Activated CD8-positive, alpha-beta T cell treated with anti-CD3 and anti-CD28 coated beads for 36 hours (primary cell): ENCODE measurements at regions not wholly inside any gene's neighbourhood (a gene's known extent, or its start where the extent isn't known, plus 50 kb on each side); places are given as distances from the start of the nearest gene placed in this dataset.

ENCODE experiments used
- ATAC-seq: fragments of 200-7000 bp; cut with Tn5 transposase; one replicate; pipeline ENCODE4 v1.10.0; 2021; ENCODE audit warnings: mild to moderate bottlenecking, moderate library complexity
- CTCF ChIA-PET: fragments of 350-600 bp; sonication (Branson Sonifier 250); formaldehyde crosslinking; loops from one replicate; lab custom pipeline; 2021; ENCODE audit warnings: antibody characterized with exemption; lab: Charles Lee
- POLR2A ChIA-PET: fragments of 350-600 bp; sonication (Branson Sonifier 250); formaldehyde crosslinking; loops from one replicate; lab custom pipeline; 2021; ENCODE audit warnings: antibody characterized with exemption; lab: Charles Lee
- DNase-seq: peaks from one replicate; pipeline ENCODE4 v3.0.0-alpha.2; 2020
- H3K27ac Mint-ChIP-seq: one replicate; pipeline ENCODE4 v1.8.0; 2021; ENCODE audit warnings: mild to moderate bottlenecking, mixed read lengths
- H3K27me3 Mint-ChIP-seq: one replicate; pipeline ENCODE4 v1.8.0; 2021; ENCODE audit warnings: mixed read lengths
- H3K36me3 Mint-ChIP-seq: one replicate; pipeline ENCODE4 v1.8.0; 2021; ENCODE audit warnings: low read depth, mixed read lengths
- H3K4me1 Mint-ChIP-seq: one replicate; pipeline ENCODE4 v1.8.0; 2021; ENCODE audit warnings: low read depth, mixed read lengths
- H3K4me3 Mint-ChIP-seq: one replicate; pipeline ENCODE4 v1.8.0; 2021; ENCODE audit warnings: mild to moderate bottlenecking, moderate library complexity, mixed read lengths
- H3K9me3 Mint-ChIP-seq: one replicate; pipeline ENCODE4 v1.8.0; 2021; ENCODE audit warnings: mixed read lengths
- intact Hi-C: fragments of 100-400 bp; cut with micrococcal nuclease; formaldehyde crosslinking; loops from one replicate; pipeline ENCODE4 v1.10.0; 2022
- TF ChIP-seq, protein P1 (sequence below): fragments of 200-600 bp; IDR thresholded peaks from one replicate; pipeline ENCODE4 v1.8.0; 2022; ENCODE audit warnings: antibody characterized with exemption, mild to moderate bottlenecking

DNA sequence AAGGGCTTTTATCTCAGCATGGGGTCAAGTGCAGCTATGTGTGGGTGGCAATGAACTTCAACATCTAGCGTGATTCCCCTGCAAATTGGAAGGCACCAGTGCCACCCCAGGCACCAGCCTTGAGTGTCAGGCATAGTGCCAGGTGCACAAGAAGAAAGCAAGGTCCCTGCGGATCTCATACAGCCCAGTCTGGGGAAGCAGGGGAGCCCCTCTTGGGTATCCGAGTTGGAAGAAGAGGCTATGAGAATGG, 269.0 kb downstream of the RPS24 start:
- DNase-seq (no peak), ATAC-seq (no peak)
- TF ChIP-seq, protein P1, sequence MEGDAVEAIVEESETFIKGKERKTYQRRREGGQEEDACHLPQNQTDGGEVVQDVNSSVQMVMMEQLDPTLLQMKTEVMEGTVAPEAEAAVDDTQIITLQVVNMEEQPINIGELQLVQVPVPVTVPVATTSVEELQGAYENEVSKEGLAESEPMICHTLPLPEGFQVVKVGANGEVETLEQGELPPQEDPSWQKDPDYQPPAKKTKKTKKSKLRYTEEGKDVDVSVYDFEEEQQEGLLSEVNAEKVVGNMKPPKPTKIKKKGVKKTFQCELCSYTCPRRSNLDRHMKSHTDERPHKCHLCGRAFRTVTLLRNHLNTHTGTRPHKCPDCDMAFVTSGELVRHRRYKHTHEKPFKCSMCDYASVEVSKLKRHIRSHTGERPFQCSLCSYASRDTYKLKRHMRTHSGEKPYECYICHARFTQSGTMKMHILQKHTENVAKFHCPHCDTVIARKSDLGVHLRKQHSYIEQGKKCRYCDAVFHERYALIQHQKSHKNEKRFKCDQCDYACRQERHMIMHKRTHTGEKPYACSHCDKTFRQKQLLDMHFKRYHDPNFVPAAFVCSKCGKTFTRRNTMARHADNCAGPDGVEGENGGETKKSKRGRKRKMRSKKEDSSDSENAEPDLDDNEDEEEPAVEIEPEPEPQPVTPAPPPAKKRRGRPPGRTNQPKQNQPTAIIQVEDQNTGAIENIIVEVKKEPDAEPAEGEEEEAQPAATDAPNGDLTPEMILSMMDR: no peak
- ChIA-PET CTCF (interaction anchor here (0.9 to 1.7 kb wide), 5 partner anchors 9 to 893 kb away, joined by 3 to 7 read pairs (median 4); no protein-coding TSS in a partner anchor), POLR2A (interaction anchor here (1.0 kb wide), 1 partner anchor 250 kb away, joined by 3 read pairs; no protein-coding TSS in a partner anchor)
- Mint-ChIP-seq H3K36me3 (no peaks in the 10 kb centered on the region), H3K9me3 (peaks cover 2% of the 10 kb centered on the region), H3K27me3 (no peaks in the 10 kb centered on the region), H3K4me1 (peaks cover 16% of the 10 kb centered on the region), H3K27ac (peak overlapping the region; percentile 85), H3K4me3 (peak overlapping the region; percentile 74)
- intact Hi-C loops: loop anchor here (5.0 kb wide), 1 partner anchor 270 kb away; the partner anchor contains the start of gene RPS24

DNA sequence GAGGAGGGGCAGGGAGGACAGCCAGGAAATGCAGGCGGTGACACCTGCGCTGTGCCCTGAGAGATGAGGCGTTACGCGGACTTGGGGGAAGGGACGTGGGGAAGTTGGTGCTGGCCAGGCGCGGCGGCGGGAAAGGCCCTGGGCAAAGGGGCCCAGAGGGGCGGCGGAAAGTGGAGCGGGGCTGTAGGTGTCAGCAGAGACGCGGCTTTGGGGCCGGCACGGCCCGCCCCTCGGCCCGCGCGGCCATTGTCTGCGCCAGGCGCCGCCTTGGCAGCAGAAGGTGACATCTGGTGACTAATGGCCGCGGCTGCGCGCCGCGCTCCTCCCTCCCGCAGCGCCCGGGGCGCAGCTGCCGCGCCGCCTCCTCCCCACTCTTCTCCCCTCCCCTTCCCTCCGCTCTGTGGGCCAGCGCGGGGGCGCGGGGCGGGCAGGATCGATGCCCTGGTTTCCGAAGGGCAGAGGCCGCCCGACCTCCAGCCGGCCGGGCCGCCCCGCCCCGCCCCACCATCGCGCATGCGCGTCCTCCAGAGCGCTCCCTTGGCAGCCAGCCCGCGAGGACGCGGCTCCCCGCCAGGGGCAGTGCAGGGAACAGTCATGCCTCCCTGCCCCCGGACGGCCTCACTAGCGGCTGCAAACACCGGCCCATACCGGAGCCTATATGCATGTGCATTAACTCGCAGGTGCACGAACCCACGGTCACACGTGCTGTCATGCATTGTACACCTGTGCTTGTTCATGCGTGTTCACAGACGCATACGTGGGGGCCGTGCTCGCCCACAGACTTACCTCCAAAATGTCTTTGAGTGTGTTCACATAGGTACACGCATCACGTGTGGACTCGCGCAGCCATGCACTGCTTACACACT, 269.6 kb downstream of the RPS24 start:
- Mint-ChIP-seq H3K9me3 (peaks cover 2% of the 10 kb centered on the region), H3K36me3 (no peaks in the 10 kb centered on the region), H3K27me3 (no peaks in the 10 kb centered on the region), H3K4me1 (peaks cover 16% of the 10 kb centered on the region), H3K4me3 (peak overlapping the region; percentile 74), H3K27ac (peak overlapping the region; percentile 85)
- DNase-seq (peak; percentile 96), ATAC-seq (peak; percentile 96)
- ChIA-PET CTCF (interaction anchor here (0.8 to 1.7 kb wide), 6 partner anchors 10 to 256 kb away, joined by 3 to 7 read pairs (median 4); no protein-coding TSS in a partner anchor), POLR2A (interaction anchor here (1.0 to 1.1 kb wide), 2 partner anchors 250 to 267 kb away, joined by 3 to 5 read pairs; no protein-coding TSS in a partner anchor)
- intact Hi-C loops: loop anchor here (5.0 kb wide), 1 partner anchor 271 kb away; the partner anchor contains the start of gene RPS24
- TF ChIP-seq, protein P1: peak; percentile 75

DNA sequence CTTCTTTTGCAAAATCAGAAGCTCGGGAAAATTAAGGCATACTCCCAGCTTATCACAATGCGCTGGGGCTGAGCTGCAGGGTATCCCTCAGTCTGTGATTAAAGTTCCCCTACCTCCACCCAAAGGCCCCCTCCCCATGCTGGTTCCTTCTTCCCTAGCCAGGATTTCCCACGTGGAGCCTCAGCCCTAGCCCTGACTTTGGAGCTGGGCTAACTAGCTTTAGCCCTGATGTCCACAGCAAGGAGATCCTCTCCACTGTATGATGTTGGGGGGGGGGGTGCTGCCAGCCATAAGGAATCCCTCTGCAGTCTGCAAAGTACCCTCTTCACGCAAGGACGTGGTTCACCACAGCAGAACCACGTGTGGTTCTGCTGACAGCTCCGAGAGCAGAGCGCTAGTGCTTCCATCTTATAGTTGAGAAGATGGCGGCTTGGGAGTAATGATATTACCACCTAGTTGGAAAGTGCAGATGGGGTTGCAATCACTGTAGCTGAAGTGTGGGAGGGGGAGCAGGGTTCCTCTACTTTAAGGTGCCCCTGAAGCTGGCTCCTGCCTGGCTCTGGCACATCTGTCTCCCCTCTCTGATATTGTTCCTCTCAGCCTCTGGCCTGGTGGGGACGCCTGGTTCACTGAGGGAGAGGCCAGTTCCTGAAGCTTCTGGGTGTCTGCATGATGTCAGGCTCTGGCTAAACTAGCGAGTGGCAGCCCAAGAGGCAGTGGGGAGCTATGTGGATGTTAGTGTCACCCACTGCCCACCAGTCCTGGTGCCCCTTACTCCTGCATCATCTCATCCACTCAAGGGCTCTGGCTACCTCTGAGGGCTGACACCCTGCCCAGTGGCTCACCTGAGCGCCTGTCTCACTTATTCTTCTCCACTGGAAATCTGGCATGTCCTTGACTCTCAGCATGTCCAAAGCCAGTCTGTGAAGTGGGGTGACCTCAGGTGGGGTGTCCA, 270.7 kb downstream of the RPS24 start:
- intact Hi-C loops: loop anchor here (5.0 kb wide), 1 partner anchor 272 kb away; the partner anchor contains the start of gene RPS24
- CTCF ChIA-PET: interaction anchor here (0.7 to 1.0 kb wide), 4 partner anchors 59 to 257 kb away, joined by 3 read pairs; no protein-coding TSS in a partner anchor
- peaks cover 16% of the 10 kb centered on the region for H3K4me1 Mint-ChIP-seq

DNA sequence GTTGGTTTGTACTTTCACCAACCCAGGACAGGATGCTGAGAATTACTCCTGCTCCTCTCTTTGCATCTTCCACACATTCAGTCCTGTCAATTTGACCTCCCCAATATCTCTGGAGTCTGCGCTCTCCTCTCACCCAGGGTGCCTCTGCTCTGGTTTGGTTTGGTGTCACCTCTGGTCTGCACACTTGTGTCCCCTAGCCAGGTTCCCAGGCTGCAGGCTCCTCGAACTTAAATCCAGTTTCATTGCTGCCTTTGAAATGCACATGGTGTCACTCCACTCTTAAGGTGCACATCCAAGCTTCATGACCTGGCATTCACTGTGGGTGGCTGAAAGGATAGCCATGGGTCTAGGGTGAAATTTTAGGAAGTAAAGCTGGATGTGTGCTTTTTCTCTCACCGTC, 271.6 kb downstream of the RPS24 start:
- H3K9me3 Mint-ChIP-seq: peaks cover 2% of the 10 kb centered on the region
- intact Hi-C loops: no loop called here
- H3K36me3 Mint-ChIP-seq: no peaks in the 10 kb centered on the region
- no peak overlapping the region for H3K27ac Mint-ChIP-seq
- H3K4me1 Mint-ChIP-seq: peaks cover 16% of the 10 kb centered on the region
- DNase-seq (no peak), ATAC-seq (no peak)
- ChIA-PET CTCF (no interaction called here), POLR2A (no interaction called here)
- TF ChIP-seq, protein P1: no peak
- no peak overlapping the region for H3K4me3 Mint-ChIP-seq
- H3K27me3 Mint-ChIP-seq: no peaks in the 10 kb centered on the region

More for the DNA sequence above, 270.7 kb downstream of the RPS24 start:
- TF ChIP-seq, protein P1: no peak
- Mint-ChIP-seq H3K9me3 (peaks cover 2% of the 10 kb centered on the region), H3K27me3 (no peaks in the 10 kb centered on the region), H3K4me3 (no peak overlapping the region), H3K27ac (no peak overlapping the region), H3K36me3 (no peaks in the 10 kb centered on the region)
- no peak for ATAC-seq
- POLR2A ChIA-PET: interaction anchor here (0.7 to 1.1 kb wide), 3 partner anchors 268 to 934 kb away, joined by 3 to 5 read pairs (median 3); no protein-coding TSS in a partner anchor
- DNase-seq: no peak
